K562 (cell line): ENCODE measurements at regions not wholly inside any gene's neighbourhood (a gene's known extent, or its start where the extent isn't known, plus 50 kb on each side); places are given as distances from the start of the nearest gene placed in this dataset.

Source experiments
- ATAC-seq: fragments of 200-7000 bp; cut with Tn5 transposase; 3 replicates; pipeline ENCODE4 v1.9.1; 2020; ENCODE audit warnings: moderate library complexity
- BruUV-seq: library from RNA; stranded (reverse); fragments of 400-500 nt; replicated peaks from 2 replicates; lab custom pipeline; 2021; lab: Mats Ljungman, UMichigan
- CTCF ChIA-PET: fragments of 300-600 bp; formaldehyde crosslinking; extraction: SDS; loops from one replicate; lab custom pipeline; 2021; ENCODE audit warnings: low intra/inter-chr PET ratio; lab: Yijun Ruan, JAX
- POLR2A ChIA-PET: fragments of 300-600, 350-650 bp; sonication (Branson Sonifier 250); formaldehyde crosslinking; extraction: SDS; loops from one replicate; lab custom pipeline; 2021; ENCODE audit warnings: antibody characterized with exemption, inconsistent platforms; lab: Yijun Ruan, JAX
- DNase-seq, 4 experiments: peaks; one replicate each; pipeline versions ENCODE4 v3.0.0 to v3.0.0-alpha.2; 2011 to 2018; ENCODE audit warnings: low spot score in 3 of 4, mixed read lengths in 3 of 4; ENCODE audit errors: extremely low read depth in 1 of 4
- FAIRE-seq: peaks from 2 replicates; lab custom pipeline; 2011; peaks lifted over from hg19 to GRCh38; lab: Jason Lieb, UNC
- H2AFZ ChIP-seq: 2 replicates; pipeline ENCODE4 v1.6.0; 2011; ENCODE audit warnings: low read depth, low read length, control low read depth, inconsistent platforms
- H3K27ac ChIP-seq: fragments of 200-600 bp; 3 replicates; pipeline ENCODE4 v1.8.0; 2011; ENCODE audit warnings: low read depth, mild to moderate bottlenecking, control low read depth, inconsistent platforms, low read length, moderate library complexity, mixed read lengths; ENCODE audit errors: extremely low read depth
- H3K27me3 ChIP-seq, 2 experiments: fragments of 300-600 bp in 1 of 2; 2 replicates in 1 of 2; 3 replicates in 1 of 2; pipeline versions ENCODE4 v1.6.0 to v1.8.0; 2011; ENCODE audit warnings: inconsistent platforms in 2 of 2, low read length in 2 of 2, mild to moderate bottlenecking in 1 of 2, mixed read lengths in 1 of 2, moderate library complexity in 1 of 2; ENCODE audit not compliant: control insufficient read depth in 2 of 2, insufficient read depth in 2 of 2
- H3K36me3 ChIP-seq: fragments of 300-600 bp; 3 replicates; pipeline ENCODE4 v1.8.0; 2011; ENCODE audit warnings: mild to moderate bottlenecking, low read length, inconsistent platforms; ENCODE audit not compliant: control insufficient read depth, insufficient read depth
- H3K4me1 ChIP-seq, 2 experiments: fragments of 200-600 bp in 1 of 2; replicated peaks in 1 of 2; 2 replicates in 1 of 2; 3 replicates in 1 of 2; pipeline versions ENCODE4 v1.5.1 to v1.8.0; 2011; ENCODE audit warnings: inconsistent platforms in 2 of 2, low read length in 2 of 2, mild to moderate bottlenecking in 1 of 2, mixed read lengths in 1 of 2, moderate library complexity in 1 of 2; ENCODE audit not compliant: control insufficient read depth in 2 of 2, insufficient read depth in 2 of 2
- H3K4me2 ChIP-seq: 2 replicates; pipeline ENCODE4 v1.6.1; 2011; ENCODE audit warnings: low read length, control low read depth, inconsistent platforms, mixed read lengths; ENCODE audit not compliant: insufficient read depth
- H3K4me3 ChIP-seq: fragments of 200-600 bp; sonication (generic), shearing (Covaris generic); 2 replicates; pipeline ENCODE4 v1.5.1; 2016; ENCODE audit warnings: control low read depth, inconsistent platforms
- H3K79me2 ChIP-seq: fragments of 200-600 bp; 3 replicates; pipeline ENCODE4 v1.8.0; 2011; ENCODE audit warnings: low read length, inconsistent platforms; ENCODE audit not compliant: control insufficient read depth, insufficient read depth
- H3K9ac ChIP-seq, 2 experiments: 2 replicates each; pipeline versions ENCODE4 v1.6.0 to v1.6.1; 2011; ENCODE audit warnings: low read depth in 2 of 2, low read length in 2 of 2, control low read depth in 1 of 2, inconsistent platforms in 1 of 2, mild to moderate bottlenecking in 1 of 2, mixed read lengths in 1 of 2; ENCODE audit not compliant: insufficient read depth in 1 of 2
- H3K9me1 ChIP-seq: one replicate; pipeline ENCODE4 v1.6.0; 2011; ENCODE audit warnings: inconsistent platforms, mild to moderate bottlenecking, low read length, moderate library complexity; ENCODE audit not compliant: control insufficient read depth, insufficient read depth
- H3K9me3 ChIP-seq: replicated peaks from 2 replicates; pipeline ENCODE4 v1.5.1; 2011; ENCODE audit warnings: low read depth, low read length, inconsistent platforms; ENCODE audit not compliant: control insufficient read depth, insufficient read depth
- H4K20me1 ChIP-seq: replicated peaks from 2 replicates; pipeline ENCODE4 v1.6.1; 2011; ENCODE audit warnings: low read length, inconsistent platforms, mixed read lengths; ENCODE audit not compliant: control insufficient read depth, insufficient read depth
- BRF1 ChIP-seq: IDR thresholded peaks from 3 replicates; pipeline ENCODE4 v1.6.1; 2011; ENCODE audit warnings: borderline replicate concordance, mild to moderate bottlenecking; ENCODE audit not compliant: insufficient read length; ENCODE audit errors: extremely low read depth
- KDM5B ChIP-seq: fragments of 200-600 bp; sonication (generic); IDR thresholded peaks from 2 replicates; pipeline ENCODE4 v1.6.1; 2012; ENCODE audit warnings: low read depth, mild to moderate bottlenecking, moderate library complexity, low read length, control low read depth, inconsistent platforms; ENCODE audit not compliant: insufficient replicate concordance
- LCOR ChIP-seq: sonication (generic); formaldehyde crosslinking; IDR thresholded peaks from 2 replicates; pipeline ENCODE4 v1.8.0; 2022; ENCODE audit warnings: mild to moderate bottlenecking, missing genetic modification reagents
- MIER1 ChIP-seq: fragments of 450-650 bp; IDR thresholded peaks from 2 replicates; pipeline ENCODE4 v1.6.1; 2016; ENCODE audit warnings: antibody characterized with exemption, mild to moderate bottlenecking, low read depth
- NFRKB ChIP-seq: fragments of 450-650 bp; IDR thresholded peaks from 2 replicates; pipeline ENCODE4 v1.6.1; 2016; ENCODE audit warnings: low read depth
- WHSC1 ChIP-seq: IDR thresholded peaks from one replicate; pipeline ENCODE4 v1.6.1; 2012; ENCODE audit warnings: low read length, control low read depth, inconsistent platforms
- ZNF407 ChIP-seq: fragments of 450-650 bp; IDR thresholded peaks from 2 replicates; pipeline ENCODE4 v1.6.1; 2016; ENCODE audit warnings: low read depth
- ZNF655 ChIP-seq: fragments of 250-450 bp; sonication (Bioruptor Pico); IDR thresholded peaks from 2 replicates; pipeline ENCODE4 v1.5.0; 2021
- ZNF830 ChIP-seq: fragments of 250-450 bp; sonication (Bioruptor Pico); IDR thresholded peaks from 2 replicates; pipeline ENCODE4 v1.5.0; 2021; ENCODE audit warnings: mild to moderate bottlenecking
- WGBS: fragments of 100-300 bp; shearing (Covaris generic); methylation state at CpG from one replicate; pipeline ENCODE4 v1.1.6; 2016; ENCODE audit warnings: low coverage, mixed read lengths; ENCODE audit not compliant: insufficient coverage; ENCODE audit errors: missing lambda C conversion rate; 5-methylcytosine and 5-hydroxymethylcytosine counted together
- in situ Hi-C: fragments of 300-500 bp; cut with MboI; formaldehyde crosslinking; loops from 4 replicates; pipeline ENCODE4 v1.15.0; 2018; ENCODE audit warnings: inconsistent platforms, mixed read lengths
- intact Hi-C: fragments of 100-400 bp; cut with micrococcal nuclease; formaldehyde crosslinking; loops from 2 replicates; pipeline ENCODE4 v1.14.2; 2022

DNA sequence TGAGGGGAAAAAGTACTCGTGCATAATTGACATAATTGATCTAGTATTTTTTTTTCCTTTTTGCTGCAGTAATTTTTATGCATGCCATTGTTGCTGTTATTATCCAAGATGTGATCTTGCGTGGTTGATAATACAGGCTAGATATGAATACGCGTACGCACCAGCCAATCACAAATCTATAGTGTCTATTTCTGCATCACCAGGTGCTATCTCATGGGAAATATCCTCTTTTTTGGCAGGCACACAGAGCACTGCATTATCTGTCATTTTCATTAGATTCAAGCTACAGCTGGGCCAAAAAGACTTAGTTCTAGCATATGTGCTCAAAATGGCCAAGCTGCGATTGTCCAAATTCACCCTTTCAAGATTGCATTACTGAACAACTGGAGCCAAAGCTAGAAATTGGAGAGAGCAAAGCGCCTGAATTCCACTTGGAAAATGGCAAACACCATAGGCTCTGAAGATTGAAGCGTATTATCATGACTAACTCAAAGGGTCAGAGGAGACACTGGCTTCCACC lies 181.1 kb downstream of the TSHZ3 start (continued):
- TF ChIP-seq ZNF407 (no peak), BRF1 (no peak)

GRCh38 chr19:31167690-31168089 lies 181.5 kb downstream of the TSHZ3 start:
- ATAC-seq (no peak), DNase-seq (no peak), FAIRE-seq (no peak)
- H4K20me1 ChIP-seq = no peaks in the 10 kb centered on the region
- H3K9me3 ChIP-seq = no peaks in the 10 kb centered on the region
- no peaks in the 10 kb centered on the region for H3K36me3 ChIP-seq
- WGBS = 0% methylated on average over 8 of the region's 8 CpGs
- H3K9ac ChIP-seq = no peak overlapping the region
- CTCF ChIA-PET = no interaction called here
- H3K27me3 ChIP-seq = peaks cover 4 to 11% of the 10 kb centered on the region in 2 experiments; a peak in 2 of 5 replicates
- H3K4me1 ChIP-seq = no peaks in the 10 kb centered on the region
- no TSS peak for BruUV-seq
- H2AFZ ChIP-seq = no peak overlapping the region
- H3K79me2 ChIP-seq = no peaks in the 10 kb centered on the region
- H3K4me2 ChIP-seq = no peak overlapping the region
- no peak overlapping the region for H3K27ac ChIP-seq
- H3K9me1 ChIP-seq = no peaks in the 10 kb centered on the region
- TF ChIP-seq ZNF830 (CRISPR knock-in tag) = no peak
- TF ChIP-seq MIER1 = no peak
- no peak for TF ChIP-seq WHSC1
- no peak for TF ChIP-seq LCOR (CRISPR knock-in tag)
- TF ChIP-seq KDM5B = no peak
- TF ChIP-seq ZNF655 (CRISPR knock-in tag) = no peak
- TF ChIP-seq NFRKB = no peak
- intact Hi-C loops = no loop called here
- POLR2A ChIA-PET = no interaction called here
- H3K4me3 ChIP-seq = no peak overlapping the region
- in situ Hi-C loops = no loop called here
